ENCODE measurements at regions not wholly inside any gene's neighbourhood (a gene's known extent, or its start where the extent isn't known, plus 50 kb on each side); places are given as distances from the start of the nearest gene placed in this dataset.
"Not testable (repeated sequence)": the region's sequence is repeated elsewhere in the genome, so short reads cannot be mapped to it uniquely, and the experiment has no call there.

GRCh38 chr13:57784633-57785032, 153.1 kb downstream of the PCDH17 start:
- DNase-seq: no peak

- no peak for DNase-seq
Measured at GRCh38 chr13:57787058-57787791, 155.7 kb downstream of the PCDH17 start.

- no peak for DNase-seq
Measured at GRCh38 chr13:57799624-57800023, 168.1 kb downstream of the PCDH17 start.

- no peak for DNase-seq
Measured at GRCh38 chr13:57813651-57814050, 182.1 kb downstream of the PCDH17 start.

GRCh38 chr13:57815600-57815999, 184.1 kb downstream of the PCDH17 start:
- no peak for DNase-seq

- DNase-seq: no peak
Measured at GRCh38 chr13:57820924-57821323, 189.4 kb downstream of the PCDH17 start.

GRCh38 chr13:57823704-57824103, 192.2 kb downstream of the PCDH17 start:
- DNase-seq: no peak

- DNase-seq: no peak
Measured at GRCh38 chr13:57824121-57824520, 192.6 kb downstream of the PCDH17 start.

GRCh38 chr13:57825066-57825465, 193.5 kb downstream of the PCDH17 start:
- no peak for DNase-seq

GRCh38 chr13:57829496-57829895, 198.0 kb downstream of the PCDH17 start:
- no peak for DNase-seq

GRCh38 chr13:57832187-57832586, 200.6 kb downstream of the PCDH17 start:
- no peak for DNase-seq

GRCh38 chr13:57837801-57838200, 206.3 kb downstream of the PCDH17 start:
- no peak for DNase-seq

- DNase-seq: no peak
Measured at GRCh38 chr13:57843521-57843920, 212.0 kb downstream of the PCDH17 start.

GRCh38 chr13:57846600-57847173, 215.1 kb downstream of the PCDH17 start:
- DNase-seq: no peak

- DNase-seq: no peak
Measured at GRCh38 chr13:57857945-57858344, 226.4 kb downstream of the PCDH17 start.

- no peak for DNase-seq
Measured at GRCh38 chr13:57858376-57858775, 226.8 kb downstream of the PCDH17 start.

GRCh38 chr13:57862879-57863278, 231.3 kb downstream of the PCDH17 start:
- DNase-seq: no peak

GRCh38 chr13:57865600-57866294, 234.2 kb downstream of the PCDH17 start:
- DNase-seq: no peak

- DNase-seq: no peak
Measured at GRCh38 chr13:57874530-57874929, 243.0 kb downstream of the PCDH17 start.

- no peak for DNase-seq
Measured at GRCh38 chr13:57877601-57878000, 246.1 kb downstream of the PCDH17 start.

GRCh38 chr13:57878291-57878690, 246.7 kb downstream of the PCDH17 start:
- no peak for DNase-seq

- DNase-seq: no peak
Measured at GRCh38 chr13:57897225-57897624, 265.7 kb downstream of the PCDH17 start.

GRCh38 chr13:57899096-57899495, 267.6 kb downstream of the PCDH17 start:
- DNase-seq: no peak

- DNase-seq: not testable (repeated sequence)
Measured at GRCh38 chr13:57909833-57910232, 278.3 kb downstream of the PCDH17 start.
